Endothelial cell (in vitro differentiated cells): ENCODE measurements at regions not wholly inside any gene's neighbourhood (a gene's known extent, or its start where the extent isn't known, plus 50 kb on each side); places are given as distances from the start of the nearest gene placed in this dataset.

ENCODE experiments used
- DNase-seq: peaks from one replicate; pipeline ENCODE4 v3.0.0; 2021; ENCODE audit warnings: low spot score
- H3K27ac Mint-ChIP-seq: one replicate; pipeline ENCODE4 v1.8.0; 2021; ENCODE audit warnings: mixed read lengths, inconsistent platforms; ENCODE audit not compliant: unreplicated experiment
- H3K27me3 Mint-ChIP-seq: one replicate; pipeline ENCODE4 v1.8.0; 2021; ENCODE audit warnings: mild to moderate bottlenecking, moderate library complexity, mixed read lengths, inconsistent platforms; ENCODE audit not compliant: unreplicated experiment
- H3K36me3 Mint-ChIP-seq: one replicate; pipeline ENCODE4 v1.8.0; 2021; ENCODE audit warnings: mild to moderate bottlenecking, low read depth, mixed read lengths, inconsistent platforms; ENCODE audit not compliant: unreplicated experiment
- H3K4me1 Mint-ChIP-seq: one replicate; pipeline ENCODE4 v1.8.0; 2021; ENCODE audit warnings: mild to moderate bottlenecking, mixed read lengths, inconsistent platforms; ENCODE audit not compliant: unreplicated experiment
- H3K4me3 Mint-ChIP-seq: one replicate; pipeline ENCODE4 v1.8.0; 2021; ENCODE audit warnings: mild to moderate bottlenecking, mixed read lengths, inconsistent platforms; ENCODE audit not compliant: unreplicated experiment
- H3K9me3 Mint-ChIP-seq: one replicate; pipeline ENCODE4 v1.8.0; 2021; ENCODE audit warnings: mixed read lengths, inconsistent platforms; ENCODE audit not compliant: unreplicated experiment
- CTCF ChIP-seq: fragments of 200-600 bp; sonication (generic); IDR thresholded peaks from one replicate; pipeline ENCODE4 v1.5.0; 2021; ENCODE audit warnings: antibody characterized with exemption; ENCODE audit not compliant: unreplicated experiment

GRCh38 chr15:31802761-31803160 is 227.6 kb upstream of the CHRNA7 start:
- H3K27ac Mint-ChIP-seq: no peak overlapping the region

GRCh38 chr15:31803388-31803884 is 226.9 kb upstream of the CHRNA7 start:
- Mint-ChIP-seq H3K36me3 (no peaks in the 10 kb centered on the region), H3K9me3 (no peaks in the 10 kb centered on the region)

More at GRCh38 chr15:31802761-31803160, 227.6 kb upstream of the CHRNA7 start:
- no peak overlapping the region for H3K4me3 Mint-ChIP-seq
- H3K9me3 Mint-ChIP-seq: no peaks in the 10 kb centered on the region
- no peaks in the 10 kb centered on the region for H3K36me3 Mint-ChIP-seq
- H3K4me1 Mint-ChIP-seq: no peaks in the 10 kb centered on the region
- no peak for DNase-seq
- no peaks in the 10 kb centered on the region for H3K27me3 Mint-ChIP-seq
- no peak for TF ChIP-seq CTCF

GRCh38 chr15:31805090-31805662 is 225.1 kb upstream of the CHRNA7 start:
- no peak for TF ChIP-seq CTCF
- no peaks in the 10 kb centered on the region for H3K36me3 Mint-ChIP-seq
- no peak overlapping the region for H3K27ac Mint-ChIP-seq
- no peaks in the 10 kb centered on the region for H3K4me1 Mint-ChIP-seq
- H3K27me3 Mint-ChIP-seq: peaks cover 3% of the 10 kb centered on the region
- H3K9me3 Mint-ChIP-seq: no peaks in the 10 kb centered on the region
- H3K4me3 Mint-ChIP-seq: no peak overlapping the region
- no peak for DNase-seq

More at GRCh38 chr15:31803388-31803884, 226.9 kb upstream of the CHRNA7 start:
- H3K27me3 Mint-ChIP-seq: no peaks in the 10 kb centered on the region
- no peak overlapping the region for H3K27ac Mint-ChIP-seq
- H3K4me3 Mint-ChIP-seq: no peak overlapping the region
- H3K4me1 Mint-ChIP-seq: no peaks in the 10 kb centered on the region
- DNase-seq: no peak
- no peak for TF ChIP-seq CTCF

- Mint-ChIP-seq H3K4me3 (no peak overlapping the region), H3K27me3 (peaks cover 4% of the 10 kb centered on the region), H3K36me3 (no peaks in the 10 kb centered on the region), H3K4me1 (no peaks in the 10 kb centered on the region), H3K27ac (no peak overlapping the region), H3K9me3 (no peaks in the 10 kb centered on the region)
- TF ChIP-seq CTCF: no peak
- DNase-seq: no peak
These were observed 224.2 kb upstream of the CHRNA7 start for GRCh38 chr15:31806106-31806505.

- Mint-ChIP-seq H3K27me3 (peaks cover 7% of the 10 kb centered on the region), H3K4me1 (no peaks in the 10 kb centered on the region), H3K4me3 (no peak overlapping the region), H3K27ac (no peak overlapping the region), H3K9me3 (no peaks in the 10 kb centered on the region), H3K36me3 (no peaks in the 10 kb centered on the region)
- TF ChIP-seq CTCF: no peak
- DNase-seq: no peak
These were observed 218.7 kb upstream of the CHRNA7 start for GRCh38 chr15:31811641-31812040.
